ENCODE measurements at regions not wholly inside any gene's neighbourhood (a gene's known extent, or its start where the extent isn't known, plus 50 kb on each side); places are given as distances from the start of the nearest gene placed in this dataset.
A peak's percentile ranks its signal among the peaks of the same experiment; 100 is the strongest.
"Not testable (repeated sequence)": the region's sequence is repeated elsewhere in the genome, so short reads cannot be mapped to it uniquely, and the experiment has no call there.

DNA sequence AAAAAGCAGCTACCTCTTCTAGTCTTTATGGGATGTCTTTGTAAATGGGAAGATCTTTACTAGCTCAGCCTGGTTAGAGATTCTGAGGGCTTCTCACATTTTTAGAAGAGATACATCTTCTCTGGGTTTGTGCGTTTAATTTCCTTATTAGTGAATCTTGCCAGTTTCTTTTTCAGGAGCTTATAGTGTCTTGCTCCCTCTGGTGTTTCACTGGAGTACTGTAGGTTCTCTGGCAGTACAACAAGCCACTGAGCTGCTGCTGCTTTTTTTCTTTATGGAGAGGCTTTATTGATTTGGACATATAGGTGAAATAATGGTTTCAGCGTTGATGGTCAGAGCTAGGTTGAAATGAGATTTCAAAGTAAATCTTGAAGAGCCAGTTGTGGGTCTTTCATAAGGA, 82.9 kb downstream of the LAS1L start:
- DNase-seq (ENCODE audit: low spot score in 2 of 2) = peak in 1 of 2 donors; percentile 2
- no peak overlapping the region for H3K27ac Mint-ChIP-seq
- H3K9me3 Mint-ChIP-seq = no peaks in the 10 kb centered on the region

DNA sequence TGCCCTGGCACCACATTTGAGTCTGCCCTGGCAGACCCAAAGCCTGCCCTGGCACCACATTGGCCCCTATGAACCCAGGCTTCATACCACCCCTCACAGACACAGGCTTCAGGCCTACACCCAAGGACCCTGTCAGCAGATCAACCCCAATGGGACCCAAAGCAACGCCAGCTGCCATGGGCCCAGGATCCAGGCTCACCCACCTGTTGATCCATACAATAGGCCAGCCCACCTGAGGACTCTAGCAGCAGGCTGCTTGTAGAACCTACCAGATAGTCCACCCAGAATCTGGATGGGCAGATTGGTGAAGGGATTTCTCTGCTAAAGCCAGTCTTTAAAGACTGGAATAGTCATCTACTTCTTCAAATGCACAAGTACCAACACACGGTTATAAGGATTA, 114.4 kb downstream of the LAS1L start:
- ATAC-seq (no peak), DNase-seq (ENCODE audit: low spot score in 2 of 2) (no peak)
- H3K36me3 Mint-ChIP-seq = peaks cover 0 to 11% of the 10 kb centered on the region in 2 donors
- peaks cover 5 to 8% of the 10 kb centered on the region in 2 donors for H3K9me3 Mint-ChIP-seq
- no peak overlapping the region for H3K27ac Mint-ChIP-seq

More for the DNA sequence above, 82.9 kb downstream of the LAS1L start:
- ATAC-seq = no peak
- H3K36me3 Mint-ChIP-seq = no peaks in the 10 kb centered on the region

GRCh38 chrX:65407662-65408061, 126.9 kb downstream of the LAS1L start:
- DNase-seq (ENCODE audit: low spot score in 2 of 2); H3K36me3 Mint-ChIP-seq; H3K27ac Mint-ChIP-seq; H3K9me3 Mint-ChIP-seq; ATAC-seq: not testable (repeated sequence)

- DNase-seq (ENCODE audit: low spot score in 2 of 2) (peak in 1 of 2 donors; percentile 4), ATAC-seq (peak; percentile 20 to 44)
- Mint-ChIP-seq H3K36me3 (peaks cover 0 to 9% of the 10 kb centered on the region in 2 donors), H3K9me3 (no peaks in the 10 kb centered on the region), H3K27ac (no peak overlapping the region)
Observed at GRCh38 chrX:65407157-65407626, 127.4 kb downstream of the LAS1L start.

DNA sequence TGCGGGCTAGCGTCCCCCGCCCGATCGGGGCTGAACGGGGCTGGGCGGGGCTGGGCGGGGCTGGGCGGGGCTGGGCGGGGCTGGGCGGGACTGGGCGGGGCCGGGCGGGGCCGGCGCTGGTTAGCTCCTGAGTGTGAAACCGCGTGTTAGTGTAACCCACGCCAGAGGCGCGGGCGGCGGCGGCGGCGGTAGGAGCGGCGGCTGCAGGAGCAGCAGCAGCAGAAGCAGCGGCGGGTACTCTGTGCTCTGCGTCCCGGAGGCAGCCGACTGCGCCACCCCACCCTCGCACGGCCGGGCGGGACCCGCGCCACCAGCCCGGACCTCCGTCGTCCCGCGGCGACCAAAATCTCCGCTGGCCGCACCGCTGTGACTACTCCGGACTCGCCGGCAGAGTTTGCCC, 128.1 kb downstream of the LAS1L start:
- peak; percentile 76 to 77 for ATAC-seq
- Mint-ChIP-seq H3K9me3 (no peaks in the 10 kb centered on the region), H3K36me3 (peaks cover 0 to 9% of the 10 kb centered on the region in 2 donors), H3K27ac (no peak overlapping the region)
- DNase-seq (ENCODE audit: low spot score in 2 of 2) = peak in 1 of 2 donors; percentile 10

DNA sequence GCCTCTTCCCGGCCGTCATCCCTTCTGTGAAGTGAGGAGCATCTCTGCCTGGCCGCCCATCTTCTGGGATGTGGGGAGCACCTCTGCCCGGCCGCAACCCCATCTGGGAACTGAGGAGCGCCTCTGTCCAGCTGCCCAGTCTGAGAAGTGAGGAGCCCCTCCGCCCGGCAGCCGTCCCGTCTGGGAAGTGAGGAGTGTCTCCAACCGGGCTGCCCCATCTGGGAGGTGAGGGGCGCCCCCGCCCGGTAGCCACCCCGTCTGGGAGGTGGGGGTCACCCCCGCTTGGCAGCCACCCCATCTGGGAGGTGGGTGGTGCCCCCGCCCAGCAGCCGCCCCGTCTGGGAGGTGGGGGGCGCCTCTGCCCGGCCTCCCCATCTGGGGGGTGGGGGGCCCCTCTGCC, 142.3 kb downstream of the LAS1L start:
- Mint-ChIP-seq H3K9me3 (peaks cover 12 to 17% of the 10 kb centered on the region in 2 donors), H3K36me3 (peaks cover 9 to 34% of the 10 kb centered on the region in 2 donors), H3K27ac (no peak overlapping the region)
- ATAC-seq = no peak
- no peak for DNase-seq (ENCODE audit: low spot score in 2 of 2)

- Mint-ChIP-seq H3K36me3 (peaks cover 0 to 30% of the 10 kb centered on the region in 2 donors), H3K9me3 (peaks cover 4 to 20% of the 10 kb centered on the region in 2 donors)
- DNase-seq (ENCODE audit: low spot score in 2 of 2); H3K27ac Mint-ChIP-seq; ATAC-seq: not testable (repeated sequence)
Observed at GRCh38 chrX:65389120-65389519, 145.5 kb downstream of the LAS1L start.
